NCI-H1417 treated with DMSO at 0.1 percent for 48 hours (cell line): ENCODE measurements at regions not wholly inside any gene's neighbourhood (a gene's known extent, or its start where the extent isn't known, plus 50 kb on each side); places are given as distances from the start of the nearest gene placed in this dataset.
"Not testable (repeated sequence)": the region's sequence is repeated elsewhere in the genome, so short reads cannot be mapped to it uniquely, and the experiment has no call there.

Source experiments
- DNase-seq: peaks from one replicate; lab custom pipeline; 2025; lab: John Stamatoyannopoulos, UW

DNA sequence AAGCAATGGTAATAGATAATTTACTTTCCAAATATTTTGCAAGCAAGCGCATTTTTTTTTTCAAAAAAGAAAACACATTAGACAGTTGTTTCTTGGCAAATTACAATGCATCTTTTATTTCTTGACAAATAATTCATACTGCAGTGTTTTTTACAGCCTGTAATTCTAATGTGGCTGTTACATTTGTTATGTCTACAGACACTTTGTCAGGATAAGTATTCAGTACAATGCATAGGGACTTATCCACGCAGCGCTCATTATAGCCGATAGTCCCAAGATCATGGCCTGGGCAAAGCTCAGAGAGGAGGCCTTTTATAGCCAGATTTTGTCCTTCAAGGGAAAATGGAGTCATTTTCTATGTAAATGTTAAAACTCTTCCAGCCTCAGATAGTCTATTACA is 123.0 kb upstream of the FANCL start:
- DNase-seq = no peak

DNA sequence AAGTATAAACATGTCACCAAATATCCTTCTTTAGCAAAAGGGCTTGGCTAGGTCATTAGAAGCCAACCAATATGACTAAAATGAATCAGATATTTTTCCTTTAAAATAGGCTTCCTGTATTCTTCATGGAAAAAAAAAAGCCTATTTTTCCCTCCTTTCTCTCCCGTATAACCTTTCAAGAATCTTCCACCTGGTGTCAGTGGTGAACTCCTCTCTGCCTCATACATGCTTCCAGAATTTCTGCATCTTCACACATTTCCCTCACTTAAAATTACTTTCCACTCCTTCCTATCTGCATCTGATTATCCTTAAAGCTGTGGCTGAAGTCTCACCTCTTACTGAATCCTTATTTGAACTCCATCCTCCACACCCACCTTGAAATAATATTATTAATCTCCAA is 116.9 kb upstream of the FANCL start:
- no peak for DNase-seq

- no peak for DNase-seq
Observed at GRCh38 chr2:58357521-58357920, 116.4 kb upstream of the FANCL start.

DNA sequence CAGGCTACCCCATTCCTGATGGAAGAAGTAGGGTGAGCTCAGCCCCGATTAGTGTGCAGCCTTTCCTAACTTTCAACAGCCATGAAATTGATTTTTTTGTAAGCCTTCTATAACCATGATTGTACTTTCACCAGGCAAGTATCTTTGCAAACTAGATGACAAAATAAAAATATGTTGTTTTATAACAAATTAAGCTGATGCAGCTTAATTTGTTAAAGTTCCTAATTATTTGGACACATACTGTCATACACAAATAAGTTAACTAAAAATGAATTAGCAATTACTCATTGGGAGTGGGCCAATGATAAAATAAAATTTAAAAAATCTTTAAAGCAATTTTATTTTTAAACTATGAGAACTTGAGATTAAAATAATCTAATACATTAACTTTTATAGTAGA is 113.1 kb upstream of the FANCL start:
- DNase-seq = no peak

GRCh38 chr2:58350484-58350883 is 109.4 kb upstream of the FANCL start:
- DNase-seq = no peak

GRCh38 chr2:58347810-58348209 is 106.7 kb upstream of the FANCL start:
- DNase-seq = no peak

GRCh38 chr2:58341047-58341446 is 99.9 kb upstream of the FANCL start:
- no peak for DNase-seq

DNA sequence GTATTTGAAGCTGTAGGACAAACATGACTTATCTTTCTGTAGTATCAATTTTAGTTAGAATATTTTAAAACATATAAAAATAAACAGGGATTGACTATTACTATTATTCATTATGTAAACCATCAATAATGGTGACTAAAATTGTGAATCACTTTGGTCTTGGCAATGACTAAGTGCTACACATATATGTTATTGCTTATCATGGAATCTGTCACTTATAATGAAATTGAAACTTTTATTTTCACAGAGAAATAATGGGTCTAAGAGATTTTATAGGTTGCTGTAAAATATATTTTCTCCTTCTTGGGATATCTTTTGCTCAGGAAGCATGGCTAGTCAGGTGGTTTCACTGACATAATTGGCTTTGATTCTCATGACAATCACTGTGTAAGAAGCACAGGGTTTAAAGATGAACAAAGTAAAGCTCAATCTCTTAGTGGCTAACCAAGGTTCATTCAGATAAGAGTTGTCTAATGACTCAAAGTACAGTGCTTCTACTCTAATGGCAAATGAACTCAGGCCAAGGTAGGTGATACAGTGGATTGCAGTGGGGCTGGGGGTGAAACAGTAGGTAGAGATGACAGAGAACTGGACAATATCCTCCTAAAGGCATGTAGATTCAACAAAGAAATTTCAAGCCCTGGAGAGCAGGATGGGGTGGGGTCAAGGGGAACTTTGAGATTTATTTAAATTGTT is 98.6 kb upstream of the FANCL start:
- DNase-seq = no peak

DNA sequence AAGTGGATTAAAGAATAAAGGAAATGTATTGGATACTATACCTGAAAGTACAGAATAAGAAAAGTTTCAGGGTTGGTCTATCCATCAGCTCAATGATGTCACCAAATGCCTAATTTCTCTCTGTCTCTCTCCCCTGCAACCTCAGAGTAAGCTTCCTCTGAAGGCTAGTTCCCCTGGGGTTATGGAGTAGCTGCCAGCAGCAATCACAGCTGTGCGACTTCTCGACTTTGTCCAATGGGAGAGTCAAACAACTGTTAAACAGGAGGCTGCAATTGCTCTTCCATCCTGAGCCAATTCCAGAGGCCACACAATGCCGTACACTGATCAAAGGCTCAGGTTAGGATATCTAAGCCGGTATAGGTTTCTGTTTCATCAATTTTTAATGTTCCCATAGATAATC is 95.3 kb upstream of the FANCL start:
- no peak for DNase-seq

GRCh38 chr2:58334414-58334813 is 93.3 kb upstream of the FANCL start:
- DNase-seq = no peak

GRCh38 chr2:58325296-58325895 is 84.3 kb upstream of the FANCL start:
- not testable (repeated sequence) for DNase-seq

DNA sequence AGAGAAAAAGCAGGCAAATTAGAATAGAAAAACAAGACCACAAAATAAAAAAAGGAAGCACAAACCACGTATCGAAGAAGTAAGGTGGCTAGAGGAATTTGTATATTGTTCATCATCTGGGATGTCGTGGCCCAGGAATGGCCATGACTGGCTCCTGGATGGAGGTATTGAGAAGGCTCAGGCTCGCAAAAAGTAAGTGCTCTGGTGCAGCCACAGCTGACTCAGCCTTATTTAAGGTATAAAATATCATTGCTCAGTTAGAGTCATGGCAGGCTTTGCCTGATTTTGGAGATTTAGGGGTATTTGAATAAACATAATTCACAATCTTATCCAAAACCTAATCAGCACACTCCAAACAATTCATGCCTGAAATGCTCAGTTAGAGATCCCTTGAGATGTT is 78.4 kb upstream of the FANCL start:
- no peak for DNase-seq

DNA sequence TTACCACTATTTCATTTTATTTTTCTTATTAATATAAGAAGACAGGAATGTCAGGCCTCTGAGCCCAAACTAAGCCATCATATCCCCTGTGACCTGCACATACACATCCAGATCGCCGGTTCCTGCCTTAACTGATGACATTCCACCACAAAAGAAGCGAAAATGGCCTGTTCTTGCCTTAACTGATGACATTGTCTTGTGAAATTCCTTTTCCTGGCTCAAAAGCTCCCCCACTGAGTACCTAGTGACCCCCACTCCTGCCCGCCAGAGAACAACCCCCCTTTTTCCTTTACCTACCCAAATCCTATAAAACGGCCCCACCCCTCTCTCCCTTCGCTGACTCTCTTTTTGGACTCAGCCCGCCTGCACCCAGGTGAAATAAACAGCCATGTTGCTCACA is 77.8 kb upstream of the FANCL start:
- DNase-seq = not testable (repeated sequence)

DNA sequence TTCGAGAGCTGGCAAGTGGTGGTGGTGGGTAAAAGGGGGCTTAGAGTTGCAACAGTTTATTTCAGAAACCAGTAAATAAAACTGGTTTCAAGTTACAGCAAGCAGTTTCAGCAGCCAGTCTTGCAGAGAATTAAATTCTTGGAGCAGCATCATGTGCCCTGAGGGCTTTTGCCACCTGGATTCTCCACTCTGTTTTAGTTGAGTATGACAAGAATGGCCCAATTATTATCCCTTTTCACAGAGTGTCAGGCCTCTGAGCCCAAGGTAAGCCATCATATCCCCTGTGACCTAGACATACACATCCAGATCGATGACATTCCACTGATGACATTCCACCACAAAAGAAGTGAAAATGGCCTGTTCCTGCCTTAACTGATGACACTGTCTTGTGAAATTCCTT is 72.8 kb upstream of the FANCL start:
- no peak for DNase-seq

- DNase-seq = no peak
Observed at GRCh38 chr2:58308435-58308834, 67.3 kb upstream of the FANCL start.

GRCh38 chr2:58304843-58305242 is 63.7 kb upstream of the FANCL start:
- no peak for DNase-seq

DNA sequence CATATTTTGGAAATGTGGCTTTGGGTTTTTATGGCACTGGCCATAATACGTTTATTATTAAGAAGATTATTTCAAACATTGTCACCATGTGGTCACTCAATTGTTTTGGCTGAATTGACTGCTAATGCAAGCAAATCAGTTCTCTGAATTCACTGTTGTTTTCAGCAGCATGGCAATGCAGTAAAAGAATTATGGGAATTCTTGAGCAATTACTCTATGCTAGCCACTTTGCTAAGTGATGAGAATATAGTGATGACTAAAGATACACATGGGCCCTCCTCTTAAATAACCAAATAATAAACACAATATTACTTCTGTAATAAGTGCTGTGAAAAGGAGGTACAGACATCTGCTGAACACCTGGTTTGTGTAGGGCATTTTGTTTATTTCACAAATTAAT is 58.0 kb upstream of the FANCL start:
- no peak for DNase-seq

GRCh38 chr2:58293056-58293455 is 51.9 kb upstream of the FANCL start:
- no peak for DNase-seq

DNA sequence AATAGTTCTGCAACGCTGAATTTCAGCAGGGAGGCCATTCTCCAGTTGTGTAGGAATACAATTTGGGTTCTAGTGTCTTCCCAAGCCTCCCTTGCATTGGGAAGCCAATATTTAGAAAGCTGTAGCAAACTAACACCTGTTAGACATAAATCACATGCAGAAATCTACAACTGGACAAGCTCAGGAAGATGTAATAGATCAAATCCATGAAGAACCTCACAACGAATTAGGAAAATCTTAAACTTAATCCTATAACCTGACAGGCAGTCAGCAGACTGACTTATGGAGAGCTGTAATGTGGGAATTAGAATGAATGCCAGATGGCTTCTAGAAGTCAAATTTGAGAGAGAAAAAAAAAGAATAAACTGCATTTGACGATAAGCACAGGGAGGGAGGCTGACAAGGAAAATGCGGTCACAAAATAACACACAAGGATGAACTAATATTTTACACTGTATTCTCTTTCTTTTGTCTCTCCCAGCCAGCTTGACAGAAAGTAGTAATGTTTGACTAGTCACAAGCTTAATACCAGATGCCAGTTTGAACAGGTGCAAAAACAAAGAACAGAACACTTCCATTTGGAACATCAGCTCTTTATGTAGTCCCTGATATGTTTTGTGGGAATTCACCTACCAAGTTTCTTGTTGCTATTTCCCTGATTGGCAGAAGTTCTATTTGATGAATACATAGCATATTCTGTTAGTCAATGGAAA is 50.8 kb upstream of the FANCL start:
- DNase-seq = no peak
